ENCODE measurements at regions not wholly inside any gene's neighbourhood (a gene's known extent, or its start where the extent isn't known, plus 50 kb on each side); places are given as distances from the start of the nearest gene placed in this dataset.

DNA sequence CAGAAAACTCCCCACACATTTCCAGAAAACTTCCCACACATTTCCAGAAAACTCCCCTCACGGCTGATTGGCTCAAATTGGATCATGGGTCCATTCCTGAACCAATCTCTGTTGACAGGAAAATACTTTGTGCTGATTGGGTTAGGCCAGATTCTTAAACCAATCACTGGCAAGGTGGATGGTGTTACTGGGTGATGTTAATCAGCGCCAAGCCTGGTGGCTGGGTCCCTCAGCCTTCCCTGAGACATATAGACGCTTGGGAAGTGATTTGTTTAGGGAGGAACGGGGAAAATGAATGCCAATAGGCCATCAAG, 199.4 kb upstream of the UBE2E2 start:
- TF ChIP-seq, protein P1, sequence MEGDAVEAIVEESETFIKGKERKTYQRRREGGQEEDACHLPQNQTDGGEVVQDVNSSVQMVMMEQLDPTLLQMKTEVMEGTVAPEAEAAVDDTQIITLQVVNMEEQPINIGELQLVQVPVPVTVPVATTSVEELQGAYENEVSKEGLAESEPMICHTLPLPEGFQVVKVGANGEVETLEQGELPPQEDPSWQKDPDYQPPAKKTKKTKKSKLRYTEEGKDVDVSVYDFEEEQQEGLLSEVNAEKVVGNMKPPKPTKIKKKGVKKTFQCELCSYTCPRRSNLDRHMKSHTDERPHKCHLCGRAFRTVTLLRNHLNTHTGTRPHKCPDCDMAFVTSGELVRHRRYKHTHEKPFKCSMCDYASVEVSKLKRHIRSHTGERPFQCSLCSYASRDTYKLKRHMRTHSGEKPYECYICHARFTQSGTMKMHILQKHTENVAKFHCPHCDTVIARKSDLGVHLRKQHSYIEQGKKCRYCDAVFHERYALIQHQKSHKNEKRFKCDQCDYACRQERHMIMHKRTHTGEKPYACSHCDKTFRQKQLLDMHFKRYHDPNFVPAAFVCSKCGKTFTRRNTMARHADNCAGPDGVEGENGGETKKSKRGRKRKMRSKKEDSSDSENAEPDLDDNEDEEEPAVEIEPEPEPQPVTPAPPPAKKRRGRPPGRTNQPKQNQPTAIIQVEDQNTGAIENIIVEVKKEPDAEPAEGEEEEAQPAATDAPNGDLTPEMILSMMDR (IDR thresholded peaks at IDR 0.05): no peak
- no peak for TF ChIP-seq POLR2AphosphoS5 (IDR thresholded peaks at IDR 0.05)

Data from gastroesophageal sphincter (tissue), 3 donors.